ENCODE measurements at regions not wholly inside any gene's neighbourhood (a gene's known extent, or its start where the extent isn't known, plus 50 kb on each side); places are given as distances from the start of the nearest gene placed in this dataset.

DNA sequence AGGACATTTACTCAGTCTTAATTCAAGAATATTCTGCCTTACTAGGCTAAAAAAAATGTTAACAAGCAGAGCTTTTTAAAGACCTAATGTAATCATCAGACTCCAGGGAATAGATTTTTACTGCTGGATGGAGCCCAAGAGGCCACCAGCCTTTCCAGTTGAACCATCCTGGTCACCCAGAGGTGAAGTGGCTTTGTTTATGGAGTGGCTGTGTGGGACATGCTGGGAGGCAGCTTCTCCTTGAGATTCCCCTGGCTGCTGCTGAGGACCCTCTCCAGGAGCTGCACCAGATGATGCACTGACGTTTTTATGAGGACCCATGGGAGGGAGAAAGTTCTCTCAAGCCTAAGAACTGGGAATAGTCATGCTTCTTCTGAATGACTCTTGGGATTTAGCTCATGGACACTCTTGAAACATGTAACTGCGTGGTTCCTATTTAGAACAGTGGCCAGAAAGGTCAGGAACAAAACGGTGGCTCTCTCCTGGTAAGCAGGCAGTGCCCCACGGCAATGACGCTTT lies 205.9 kb upstream of the MIR17HG start (continued):
- TF ChIP-seq, protein P1, sequence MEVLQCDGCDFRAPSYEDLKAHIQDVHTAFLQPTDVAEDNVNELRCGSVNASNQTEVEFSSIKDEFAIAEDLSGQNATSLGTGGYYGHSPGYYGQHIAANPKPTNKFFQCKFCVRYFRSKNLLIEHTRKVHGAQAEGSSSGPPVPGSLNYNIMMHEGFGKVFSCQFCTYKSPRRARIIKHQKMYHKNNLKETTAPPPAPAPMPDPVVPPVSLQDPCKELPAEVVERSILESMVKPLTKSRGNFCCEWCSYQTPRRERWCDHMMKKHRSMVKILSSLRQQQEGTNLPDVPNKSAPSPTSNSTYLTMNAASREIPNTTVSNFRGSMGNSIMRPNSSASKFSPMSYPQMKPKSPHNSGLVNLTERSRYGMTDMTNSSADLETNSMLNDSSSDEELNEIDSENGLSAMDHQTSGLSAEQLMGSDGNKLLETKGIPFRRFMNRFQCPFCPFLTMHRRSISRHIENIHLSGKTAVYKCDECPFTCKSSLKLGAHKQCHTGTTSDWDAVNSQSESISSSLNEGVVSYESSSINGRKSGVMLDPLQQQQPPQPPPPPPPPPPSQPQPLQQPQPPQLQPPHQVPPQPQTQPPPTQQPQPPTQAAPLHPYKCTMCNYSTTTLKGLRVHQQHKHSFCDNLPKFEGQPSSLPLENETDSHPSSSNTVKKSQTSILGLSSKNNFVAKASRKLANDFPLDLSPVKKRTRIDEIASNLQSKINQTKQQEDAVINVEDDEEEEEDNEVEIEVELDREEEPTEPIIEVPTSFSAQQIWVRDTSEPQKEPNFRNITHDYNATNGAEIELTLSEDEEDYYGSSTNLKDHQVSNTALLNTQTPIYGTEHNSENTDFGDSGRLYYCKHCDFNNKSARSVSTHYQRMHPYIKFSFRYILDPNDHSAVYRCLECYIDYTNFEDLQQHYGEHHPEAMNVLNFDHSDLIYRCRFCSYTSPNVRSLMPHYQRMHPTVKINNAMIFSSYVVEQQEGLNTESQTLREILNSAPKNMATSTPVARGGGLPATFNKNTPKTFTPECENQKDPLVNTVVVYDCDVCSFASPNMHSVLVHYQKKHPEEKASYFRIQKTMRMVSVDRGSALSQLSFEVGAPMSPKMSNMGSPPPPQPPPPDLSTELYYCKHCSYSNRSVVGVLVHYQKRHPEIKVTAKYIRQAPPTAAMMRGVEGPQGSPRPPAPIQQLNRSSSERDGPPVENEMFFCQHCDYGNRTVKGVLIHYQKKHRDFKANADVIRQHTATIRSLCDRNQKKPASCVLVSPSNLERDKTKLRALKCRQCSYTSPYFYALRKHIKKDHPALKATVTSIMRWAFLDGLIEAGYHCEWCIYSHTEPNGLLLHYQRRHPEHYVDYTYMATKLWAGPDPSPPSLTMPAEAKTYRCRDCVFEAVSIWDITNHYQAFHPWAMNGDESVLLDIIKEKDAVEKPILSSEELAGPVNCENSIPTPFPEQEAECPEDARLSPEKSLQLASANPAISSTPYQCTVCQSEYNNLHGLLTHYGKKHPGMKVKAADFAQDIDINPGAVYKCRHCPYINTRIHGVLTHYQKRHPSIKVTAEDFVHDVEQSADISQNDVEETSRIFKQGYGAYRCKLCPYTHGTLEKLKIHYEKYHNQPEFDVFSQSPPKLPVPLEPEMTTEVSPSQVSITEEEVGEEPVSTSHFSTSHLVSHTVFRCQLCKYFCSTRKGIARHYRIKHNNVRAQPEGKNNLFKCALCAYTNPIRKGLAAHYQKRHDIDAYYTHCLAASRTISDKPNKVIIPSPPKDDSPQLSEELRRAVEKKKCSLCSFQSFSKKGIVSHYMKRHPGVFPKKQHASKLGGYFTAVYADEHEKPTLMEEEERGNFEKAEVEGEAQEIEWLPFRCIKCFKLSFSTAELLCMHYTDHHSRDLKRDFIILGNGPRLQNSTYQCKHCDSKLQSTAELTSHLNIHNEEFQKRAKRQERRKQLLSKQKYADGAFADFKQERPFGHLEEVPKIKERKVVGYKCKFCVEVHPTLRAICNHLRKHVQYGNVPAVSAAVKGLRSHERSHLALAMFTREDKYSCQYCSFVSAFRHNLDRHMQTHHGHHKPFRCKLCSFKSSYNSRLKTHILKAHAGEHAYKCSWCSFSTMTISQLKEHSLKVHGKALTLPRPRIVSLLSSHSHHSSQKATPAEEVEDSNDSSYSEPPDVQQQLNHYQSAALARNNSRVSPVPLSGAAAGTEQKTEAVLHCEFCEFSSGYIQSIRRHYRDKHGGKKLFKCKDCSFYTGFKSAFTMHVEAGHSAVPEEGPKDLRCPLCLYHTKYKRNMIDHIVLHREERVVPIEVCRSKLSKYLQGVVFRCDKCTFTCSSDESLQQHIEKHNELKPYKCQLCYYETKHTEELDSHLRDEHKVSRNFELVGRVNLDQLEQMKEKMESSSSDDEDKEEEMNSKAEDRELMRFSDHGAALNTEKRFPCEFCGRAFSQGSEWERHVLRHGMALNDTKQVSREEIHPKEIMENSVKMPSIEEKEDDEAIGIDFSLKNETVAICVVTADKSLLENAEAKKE (CRISPR knock-in tag; IDR thresholded peaks at IDR 0.05): no peak
- TF ChIP-seq, protein P2, sequence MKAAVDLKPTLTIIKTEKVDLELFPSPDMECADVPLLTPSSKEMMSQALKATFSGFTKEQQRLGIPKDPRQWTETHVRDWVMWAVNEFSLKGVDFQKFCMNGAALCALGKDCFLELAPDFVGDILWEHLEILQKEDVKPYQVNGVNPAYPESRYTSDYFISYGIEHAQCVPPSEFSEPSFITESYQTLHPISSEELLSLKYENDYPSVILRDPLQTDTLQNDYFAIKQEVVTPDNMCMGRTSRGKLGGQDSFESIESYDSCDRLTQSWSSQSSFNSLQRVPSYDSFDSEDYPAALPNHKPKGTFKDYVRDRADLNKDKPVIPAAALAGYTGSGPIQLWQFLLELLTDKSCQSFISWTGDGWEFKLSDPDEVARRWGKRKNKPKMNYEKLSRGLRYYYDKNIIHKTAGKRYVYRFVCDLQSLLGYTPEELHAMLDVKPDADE (IDR thresholded peaks at IDR 0.05): no peak
- TF ChIP-seq, protein P3, sequence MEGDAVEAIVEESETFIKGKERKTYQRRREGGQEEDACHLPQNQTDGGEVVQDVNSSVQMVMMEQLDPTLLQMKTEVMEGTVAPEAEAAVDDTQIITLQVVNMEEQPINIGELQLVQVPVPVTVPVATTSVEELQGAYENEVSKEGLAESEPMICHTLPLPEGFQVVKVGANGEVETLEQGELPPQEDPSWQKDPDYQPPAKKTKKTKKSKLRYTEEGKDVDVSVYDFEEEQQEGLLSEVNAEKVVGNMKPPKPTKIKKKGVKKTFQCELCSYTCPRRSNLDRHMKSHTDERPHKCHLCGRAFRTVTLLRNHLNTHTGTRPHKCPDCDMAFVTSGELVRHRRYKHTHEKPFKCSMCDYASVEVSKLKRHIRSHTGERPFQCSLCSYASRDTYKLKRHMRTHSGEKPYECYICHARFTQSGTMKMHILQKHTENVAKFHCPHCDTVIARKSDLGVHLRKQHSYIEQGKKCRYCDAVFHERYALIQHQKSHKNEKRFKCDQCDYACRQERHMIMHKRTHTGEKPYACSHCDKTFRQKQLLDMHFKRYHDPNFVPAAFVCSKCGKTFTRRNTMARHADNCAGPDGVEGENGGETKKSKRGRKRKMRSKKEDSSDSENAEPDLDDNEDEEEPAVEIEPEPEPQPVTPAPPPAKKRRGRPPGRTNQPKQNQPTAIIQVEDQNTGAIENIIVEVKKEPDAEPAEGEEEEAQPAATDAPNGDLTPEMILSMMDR (conservative IDR thresholded peaks at IDR 0.05; ENCODE audit: low read depth in 2 of 2): no peak

DNA sequence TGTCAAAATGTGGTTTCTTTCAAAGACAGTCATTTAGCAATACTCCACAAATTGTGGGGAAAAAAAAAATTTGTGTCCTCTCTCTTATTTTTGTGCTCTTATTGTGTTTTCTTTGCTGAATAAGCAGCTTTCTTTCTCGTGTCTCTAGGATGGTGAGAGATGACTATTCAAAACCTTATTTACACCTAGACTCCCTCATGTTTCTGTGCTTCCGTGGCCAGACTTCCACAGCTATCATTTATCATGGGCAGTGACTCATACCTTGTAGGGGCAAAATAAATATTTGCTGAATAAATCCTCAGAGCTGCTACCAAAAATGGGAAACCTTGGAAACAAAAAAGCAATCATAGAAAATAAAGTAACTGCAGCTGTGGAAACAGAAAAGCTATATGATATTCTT lies 204.9 kb upstream of the MIR17HG start:
- Mint-ChIP-seq H3K9me3 (no peaks in the 10 kb centered on the region), H3K4me1 (peaks cover 34% of the 10 kb centered on the region), H3K27me3 (ENCODE audit: insufficient read depth, low read depth, poor library complexity) (no peaks in the 10 kb centered on the region), H3K36me3 (ENCODE audit: low read depth) (no peaks in the 10 kb centered on the region), H3K27ac (no peak overlapping the region), H3K4me3 (no peak overlapping the region)
- H3K9me2 ChIP-seq (ENCODE audit: insufficient read depth): no peaks in the 10 kb centered on the region
- no peak overlapping the region for H3K4me3 ChIP-seq
- no peaks in the 10 kb centered on the region for H3K79me2 ChIP-seq (replicated peaks; ENCODE audit: insufficient read depth)
- H3K36me3 ChIP-seq (ENCODE audit: insufficient read depth): no peaks in the 10 kb centered on the region
- no peak overlapping the region for H3K4me2 ChIP-seq
- no peak overlapping the region for H3K27ac ChIP-seq (ENCODE audit: low read depth)
- no peaks in the 10 kb centered on the region for H3F3A ChIP-seq (replicated peaks; ENCODE audit: low read depth)
- ATAC-seq (no peak), DNase-seq (ENCODE audit: low spot score) (no peak)
- H4K20me1 ChIP-seq (replicated peaks; ENCODE audit: insufficient read depth): no peaks in the 10 kb centered on the region
- H3K4me1 ChIP-seq (ENCODE audit: insufficient read depth): peaks cover 22% of the 10 kb centered on the region
- peak overlapping the region; percentile 19; the same call in 1 of the 2 replicates for H2AFZ ChIP-seq
- no peaks in the 10 kb centered on the region for H3K27me3 ChIP-seq (ENCODE audit: insufficient read depth)
- no peak for TF ChIP-seq JUNB (IDR thresholded peaks at IDR 0.05; ENCODE audit: unreplicated experiment)
- TF ChIP-seq, protein P3 (conservative IDR thresholded peaks at IDR 0.05; ENCODE audit: low read depth in 2 of 2): no peak

All from GM23338 (cell line).